ENCODE measurements at regions not wholly inside any gene's neighbourhood (a gene's known extent, or its start where the extent isn't known, plus 50 kb on each side); places are given as distances from the start of the nearest gene placed in this dataset.
"Not testable (repeated sequence)": the region's sequence is repeated elsewhere in the genome, so short reads cannot be mapped to it uniquely, and the experiment has no call there.

DNA sequence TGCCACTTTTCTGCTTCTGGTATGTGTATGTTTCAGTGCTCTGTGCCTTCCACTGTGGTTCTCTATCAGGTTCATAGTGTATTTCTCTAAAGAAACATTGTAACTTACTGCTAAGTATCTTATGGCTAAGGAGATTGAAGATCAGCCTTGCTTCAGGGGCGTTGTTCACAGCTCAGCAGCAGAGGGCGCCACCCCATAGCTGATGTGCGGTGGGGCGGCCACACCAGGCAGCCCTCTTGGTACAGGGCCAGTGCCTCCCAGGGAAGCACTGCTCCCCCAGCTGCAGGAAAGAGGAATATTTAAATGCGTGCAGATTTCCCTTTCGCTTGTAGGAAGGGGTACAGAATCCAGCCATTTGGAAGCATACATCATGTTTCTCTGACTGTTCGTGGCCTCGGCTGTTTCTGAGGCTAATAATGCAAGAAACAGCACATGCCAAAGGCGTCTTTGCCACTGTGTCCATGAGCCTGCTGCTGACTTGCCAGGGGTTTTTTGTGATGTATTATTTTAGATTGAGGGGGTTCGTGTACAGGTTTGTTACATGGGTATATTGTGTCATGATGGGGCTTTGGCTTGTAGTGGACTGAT, 96.7 kb downstream of the TBC1D26 start (continued):
- TF ChIP-seq YY1 (IDR thresholded peaks at IDR 0.05; ENCODE audit: insufficient read depth, insufficient replicate concordance, low read depth, low read length) (peak; percentile 56), RXRB (CRISPR knock-in tag; IDR thresholded peaks at IDR 0.05; ENCODE audit: borderline replicate concordance) (0 out of 2 replicates have a peak, but pooled peaks have one; percentile 21), LCORL (CRISPR knock-in tag; IDR thresholded peaks at IDR 0.05) (0 out of 2 replicates have a peak, but pooled peaks have one; percentile 39), GABPB1 (CRISPR knock-in tag; IDR thresholded peaks at IDR 0.05) (peak; percentile 43; the same call in 1 of the 2 replicates), SMC3 (IDR thresholded peaks at IDR 0.05; ENCODE audit: low read length) (peak; percentile 64), STAG1 (CRISPR knock-in tag; IDR thresholded peaks at IDR 0.05) (peak; percentile 94)
- TF ChIP-seq LCORL (IDR thresholded peaks at IDR 0.05) = not testable (repeated sequence)

DNA sequence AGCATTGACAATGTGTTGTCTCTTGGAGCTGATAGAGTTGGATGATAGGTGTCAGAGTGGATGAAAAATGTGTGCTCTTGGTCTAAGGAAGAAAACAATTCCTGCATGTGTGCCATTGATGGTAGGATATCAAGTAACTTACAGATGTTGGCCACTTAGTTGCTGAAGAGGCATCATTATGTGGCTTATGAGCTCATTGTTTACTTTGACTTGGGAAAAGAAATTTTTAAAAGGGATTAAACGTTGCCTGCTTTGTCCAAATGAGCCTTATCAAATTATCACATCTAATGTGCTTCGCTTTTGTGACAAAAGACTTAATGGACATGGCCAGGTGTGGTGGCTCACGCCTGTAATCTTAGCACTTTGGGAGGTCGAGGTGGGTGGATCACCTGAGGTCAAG, 98.1 kb downstream of the TBC1D26 start:
- WGBS (ENCODE audit: low lambda C conversion rate) = 48% methylated on average over 4 of the region's 4 CpGs
- FAIRE-seq; H3K4me2 ChIP-seq (ENCODE audit: low read depth, low read length); H3K27ac ChIP-seq (ENCODE audit: extremely low read length, insufficient read depth, low read length); H3K9me3 ChIP-seq (ENCODE audit: low read length); ATAC-seq; H3K36me3 ChIP-seq (replicated peaks in 1 of 2; ENCODE audit: control insufficient read depth in 1 of 2, insufficient read depth in 2 of 2, low read length in 2 of 2); H3K79me2 ChIP-seq (ENCODE audit: insufficient read depth, low read length); H2AFZ ChIP-seq (ENCODE audit: low read length); H3K27me3 ChIP-seq (ENCODE audit: control insufficient read depth in 1 of 2, insufficient read depth in 2 of 2, low read length in 2 of 2); H4K20me1 ChIP-seq (ENCODE audit: insufficient read depth, low read length); BruUV-seq (replicated peaks); CTCF ChIA-PET (ENCODE audit: low intra/inter-chr PET ratio, low total read pairs); H3K4me3 ChIP-seq (replicated peaks in 1 of 3; ENCODE audit: insufficient read depth in 1 of 3, low read depth in 2 of 3, low read length in 3 of 3); H3K4me1 ChIP-seq (ENCODE audit: insufficient read depth, low read length); H3K9ac ChIP-seq (ENCODE audit: insufficient read depth, low read depth, low read length); intact Hi-C loops (cut with micrococcal nuclease; ENCODE audit: unreplicated experiment); POLR2A ChIA-PET; DNase-seq (ENCODE audit: low spot score): not testable (repeated sequence)
- in situ Hi-C loops (cut with HindIII; ENCODE audit: extremely low pct_ligation_motif_present, low pct_unique_long_range_greater_than_20kb) = loop anchor here (25.0 kb wide), 1 partner anchor 107 kb away; the partner anchor contains the start of gene ADORA2B

DNA sequence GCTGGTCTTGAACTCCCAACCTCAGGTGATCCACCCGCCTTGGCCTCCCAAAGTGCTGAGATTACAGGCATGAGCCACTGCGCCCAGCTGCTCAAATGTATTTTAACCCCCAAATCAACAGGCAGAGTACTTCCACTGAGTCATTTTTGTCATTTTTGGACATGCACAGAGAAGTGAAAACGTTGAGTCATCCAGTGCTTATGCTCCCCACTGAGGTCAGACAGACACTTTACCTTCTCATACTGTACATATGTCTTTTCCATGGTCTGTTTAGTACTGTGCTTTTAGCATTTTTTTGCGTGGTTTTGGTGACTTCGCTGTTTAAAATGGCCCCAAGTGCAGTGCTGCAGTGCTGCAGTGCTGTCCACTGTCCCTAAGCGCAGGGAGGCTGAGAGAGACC, 99.1 kb downstream of the TBC1D26 start:
- intact Hi-C loops (cut with micrococcal nuclease; ENCODE audit: unreplicated experiment); H3K4me3 ChIP-seq (replicated peaks in 1 of 3; ENCODE audit: insufficient read depth in 1 of 3, low read depth in 2 of 3, low read length in 3 of 3); H3K27ac ChIP-seq (ENCODE audit: extremely low read length, insufficient read depth, low read length); H3K9ac ChIP-seq (ENCODE audit: insufficient read depth, low read depth, low read length); CTCF ChIA-PET (ENCODE audit: low intra/inter-chr PET ratio, low total read pairs); H3K27me3 ChIP-seq (ENCODE audit: control insufficient read depth in 1 of 2, insufficient read depth in 2 of 2, low read length in 2 of 2); BruUV-seq (replicated peaks); POLR2A ChIA-PET; H3K4me2 ChIP-seq (ENCODE audit: low read depth, low read length); H3K9me3 ChIP-seq (ENCODE audit: low read length); FAIRE-seq; H3K36me3 ChIP-seq (replicated peaks in 1 of 2; ENCODE audit: control insufficient read depth in 1 of 2, insufficient read depth in 2 of 2, low read length in 2 of 2); DNase-seq (ENCODE audit: low spot score); H4K20me1 ChIP-seq (ENCODE audit: insufficient read depth, low read length); ATAC-seq; H2AFZ ChIP-seq (ENCODE audit: low read length); H3K79me2 ChIP-seq (ENCODE audit: insufficient read depth, low read length); H3K4me1 ChIP-seq (ENCODE audit: insufficient read depth, low read length): not testable (repeated sequence)
- 43% methylated on average over 6 of the region's 6 CpGs for WGBS (ENCODE audit: low lambda C conversion rate)
- in situ Hi-C loops (cut with HindIII; ENCODE audit: extremely low pct_ligation_motif_present, low pct_unique_long_range_greater_than_20kb) = loop anchor here (25.0 kb wide), 1 partner anchor 106 kb away; the partner anchor contains the start of gene ADORA2B

DNA sequence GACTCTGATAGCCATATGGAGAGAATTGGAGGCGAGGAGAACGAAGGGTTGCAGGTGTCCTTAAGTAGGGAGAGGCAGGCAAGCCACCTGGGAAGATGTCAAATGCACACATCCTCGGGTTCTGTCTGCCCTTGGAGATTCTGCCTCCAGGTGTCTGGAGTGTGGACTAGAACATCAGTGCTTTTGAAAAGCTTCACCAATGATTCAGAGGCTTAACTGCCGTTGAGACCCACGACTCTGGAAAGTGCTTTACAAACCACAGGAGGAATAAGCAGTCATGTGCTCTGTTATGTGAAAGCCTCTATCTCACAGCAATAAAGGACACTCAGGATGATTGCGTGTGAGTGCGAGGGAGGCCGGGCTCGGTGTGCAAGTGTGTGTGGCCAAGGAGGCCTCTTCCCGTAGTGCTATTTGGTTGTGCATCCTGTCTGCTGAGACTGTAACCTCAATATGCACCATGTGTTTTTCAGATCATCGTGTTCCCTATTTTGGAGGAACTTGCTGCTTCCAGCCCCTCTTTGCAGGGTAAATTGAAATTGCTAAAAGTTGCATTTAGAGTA, 100.9 kb downstream of the TBC1D26 start:
- POLR2A ChIA-PET; CTCF ChIA-PET (ENCODE audit: low intra/inter-chr PET ratio, low total read pairs); H3K4me3 ChIP-seq (replicated peaks in 1 of 3; ENCODE audit: insufficient read depth in 1 of 3, low read depth in 2 of 3, low read length in 3 of 3); H3K79me2 ChIP-seq (ENCODE audit: insufficient read depth, low read length); DNase-seq (ENCODE audit: low spot score); H2AFZ ChIP-seq (ENCODE audit: low read length); H3K9me3 ChIP-seq (ENCODE audit: low read length); intact Hi-C loops (cut with micrococcal nuclease; ENCODE audit: unreplicated experiment); BruUV-seq (replicated peaks); H3K36me3 ChIP-seq (replicated peaks in 1 of 2; ENCODE audit: control insufficient read depth in 1 of 2, insufficient read depth in 2 of 2, low read length in 2 of 2); H3K9ac ChIP-seq (ENCODE audit: insufficient read depth, low read depth, low read length); ATAC-seq; H4K20me1 ChIP-seq (ENCODE audit: insufficient read depth, low read length); H3K27me3 ChIP-seq (ENCODE audit: control insufficient read depth in 1 of 2, insufficient read depth in 2 of 2, low read length in 2 of 2); H3K27ac ChIP-seq (ENCODE audit: extremely low read length, insufficient read depth, low read length); H3K4me2 ChIP-seq (ENCODE audit: low read depth, low read length); H3K4me1 ChIP-seq (ENCODE audit: insufficient read depth, low read length); FAIRE-seq: not testable (repeated sequence)
- 64% methylated on average over 8 of the region's 11 CpGs for WGBS (ENCODE audit: low lambda C conversion rate)
- in situ Hi-C loops (cut with HindIII; ENCODE audit: extremely low pct_ligation_motif_present, low pct_unique_long_range_greater_than_20kb) = loop anchor here (25.0 kb wide), 1 partner anchor 104 kb away; the partner anchor contains the start of gene ADORA2B
